Mammary epithelial cell (primary cell): ENCODE measurements at regions not wholly inside any gene's neighbourhood (a gene's known extent, or its start where the extent isn't known, plus 50 kb on each side); places are given as distances from the start of the nearest gene placed in this dataset.

Source experiments
- EZH2 ChIP-seq: IDR thresholded peaks from 2 replicates; pipeline ENCODE4 v1.6.1; 2012; ENCODE audit warnings: low read length, inconsistent platforms, borderline replicate concordance
- TF ChIP-seq, protein P1 (sequence below), 2 donors: IDR thresholded peaks in 1 of 2; conservative IDR thresholded peaks in 1 of 2; 2 replicates each; pipeline ENCODE4 v1.5.1; 2011 to 2012; ENCODE audit warnings: inconsistent platforms in 2 of 2, low read length in 2 of 2, mild to moderate bottlenecking in 2 of 2, control low read depth in 1 of 2, low read depth in 1 of 2; ENCODE audit not compliant: insufficient read depth in 1 of 2; ENCODE audit errors: extremely low read depth in 1 of 2

DNA sequence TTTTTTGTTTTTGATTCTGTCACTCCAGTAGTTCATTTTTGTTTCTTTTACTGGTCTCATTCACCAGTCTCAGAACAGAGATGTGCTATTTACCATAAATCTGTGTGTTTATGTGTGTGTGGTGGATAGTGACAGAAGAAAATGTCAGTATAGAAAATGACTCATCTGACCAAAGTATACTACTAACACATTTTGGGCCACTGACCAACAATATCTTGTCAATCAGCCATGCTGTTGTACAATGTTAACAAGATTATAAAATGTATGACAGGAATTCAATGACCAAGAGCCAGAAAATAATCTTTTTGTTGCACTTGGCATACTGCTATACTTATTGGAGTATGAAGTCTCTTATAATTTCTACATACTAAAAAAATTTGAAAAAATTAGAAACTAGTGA, 1081.4 kb upstream of the NRXN1 start:
- TF ChIP-seq, protein P1, sequence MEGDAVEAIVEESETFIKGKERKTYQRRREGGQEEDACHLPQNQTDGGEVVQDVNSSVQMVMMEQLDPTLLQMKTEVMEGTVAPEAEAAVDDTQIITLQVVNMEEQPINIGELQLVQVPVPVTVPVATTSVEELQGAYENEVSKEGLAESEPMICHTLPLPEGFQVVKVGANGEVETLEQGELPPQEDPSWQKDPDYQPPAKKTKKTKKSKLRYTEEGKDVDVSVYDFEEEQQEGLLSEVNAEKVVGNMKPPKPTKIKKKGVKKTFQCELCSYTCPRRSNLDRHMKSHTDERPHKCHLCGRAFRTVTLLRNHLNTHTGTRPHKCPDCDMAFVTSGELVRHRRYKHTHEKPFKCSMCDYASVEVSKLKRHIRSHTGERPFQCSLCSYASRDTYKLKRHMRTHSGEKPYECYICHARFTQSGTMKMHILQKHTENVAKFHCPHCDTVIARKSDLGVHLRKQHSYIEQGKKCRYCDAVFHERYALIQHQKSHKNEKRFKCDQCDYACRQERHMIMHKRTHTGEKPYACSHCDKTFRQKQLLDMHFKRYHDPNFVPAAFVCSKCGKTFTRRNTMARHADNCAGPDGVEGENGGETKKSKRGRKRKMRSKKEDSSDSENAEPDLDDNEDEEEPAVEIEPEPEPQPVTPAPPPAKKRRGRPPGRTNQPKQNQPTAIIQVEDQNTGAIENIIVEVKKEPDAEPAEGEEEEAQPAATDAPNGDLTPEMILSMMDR (conservative IDR thresholded peaks at IDR 0.05 in 1 of 2, IDR thresholded peaks at IDR 0.05 in 1 of 2; ENCODE audit: extremely low read depth in 1 of 2, insufficient read depth in 1 of 2, low read depth in 1 of 2, low read length in 2 of 2): no peak
- no peak for TF ChIP-seq EZH2
